COR-L47 (cell line): ENCODE measurements at regions not wholly inside any gene's neighbourhood (a gene's known extent, or its start where the extent isn't known, plus 50 kb on each side); places are given as distances from the start of the nearest gene placed in this dataset.

Source experiments
- DNase-seq: peaks from one replicate; lab custom pipeline; 2025; lab: John Stamatoyannopoulos, UW

- peak; percentile 95 for DNase-seq
Observed at GRCh38 chr12:124517260-124518050, 50.0 kb downstream of the NCOR2 start.

GRCh38 chr12:124516850-124517249 is 50.6 kb downstream of the NCOR2 start:
- DNase-seq: no peak

- DNase-seq: no peak
Observed at GRCh38 chr12:124515981-124516380, 51.4 kb downstream of the NCOR2 start.

- DNase-seq: no peak
Observed at GRCh38 chr12:124514996-124515932, 52.1 kb downstream of the NCOR2 start.

GRCh38 chr12:124514145-124514995 is 53.0 kb downstream of the NCOR2 start:
- no peak for DNase-seq

GRCh38 chr12:124513297-124513867 is 54.0 kb downstream of the NCOR2 start:
- DNase-seq: no peak

GRCh38 chr12:124512667-124513296 is 54.6 kb downstream of the NCOR2 start:
- peak; percentile 94 for DNase-seq

- no peak for DNase-seq
Observed at GRCh38 chr12:124511259-124511985, 56.0 kb downstream of the NCOR2 start.

- no peak for DNase-seq
Observed at GRCh38 chr12:124510301-124510970, 57.0 kb downstream of the NCOR2 start.

GRCh38 chr12:124509676-124510300 is 57.6 kb downstream of the NCOR2 start:
- DNase-seq: no peak

- DNase-seq: no peak
Observed at GRCh38 chr12:124509300-124509675, 58.1 kb downstream of the NCOR2 start.

- no peak for DNase-seq
Observed at GRCh38 chr12:124508381-124509079, 58.9 kb downstream of the NCOR2 start.

- no peak for DNase-seq
Observed at GRCh38 chr12:124507188-124508109, 60.0 kb downstream of the NCOR2 start.

GRCh38 chr12:124506832-124507153 is 60.6 kb downstream of the NCOR2 start:
- no peak for DNase-seq

GRCh38 chr12:124506145-124506831 is 61.1 kb downstream of the NCOR2 start:
- peak; percentile 82 for DNase-seq

- DNase-seq: no peak
Observed at GRCh38 chr12:124505001-124505818, 62.2 kb downstream of the NCOR2 start.
